ENCODE measurements at regions not wholly inside any gene's neighbourhood (a gene's known extent, or its start where the extent isn't known, plus 50 kb on each side); places are given as distances from the start of the nearest gene placed in this dataset.

DNA sequence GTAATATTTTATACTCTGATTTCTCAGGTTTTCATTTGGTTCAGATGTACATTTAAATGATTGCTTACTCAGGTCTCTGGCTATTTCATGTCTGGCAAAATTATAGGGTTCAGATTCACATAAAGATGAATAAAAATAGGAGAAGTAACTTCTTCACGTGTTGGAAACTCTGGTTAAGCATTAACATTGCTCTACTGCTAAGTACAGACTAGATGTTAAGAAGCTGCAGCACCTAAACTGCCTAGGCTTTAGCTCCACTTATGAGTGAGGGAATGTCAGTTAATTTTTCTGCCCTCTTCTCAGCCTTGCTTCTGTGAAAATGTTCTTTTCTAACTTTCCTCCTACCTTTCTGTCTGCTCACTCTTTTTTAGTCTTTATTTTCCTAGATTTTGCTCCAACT lies 361.2 kb downstream of the ARAP2 start:
- no peak overlapping the region for H2BK12ac ChIP-seq (ENCODE audit: insufficient read length, low read depth, low read length)
- peaks cover 0 to 6% (median 2%) of the 10 kb centered on the region in 3 experiments; a peak in 2 of 7 replicates for H3K36me3 Mint-ChIP-seq (ENCODE audit: insufficient read depth in 1 of 3, low read depth in 3 of 3)
- H3K56ac ChIP-seq (ENCODE audit: insufficient read length, low read depth, low read length), result no peak overlapping the region
- H3K4me3 Mint-ChIP-seq, result no peak overlapping the region
- no peak overlapping the region for H2BK15ac ChIP-seq (ENCODE audit: low read depth, low read length)
- no peak overlapping the region for H3K27ac ChIP-seq (ENCODE audit: insufficient read length, low read depth, low read length)
- H4K8ac ChIP-seq (replicated peaks; ENCODE audit: insufficient read length, low read depth, low read length), result no peak overlapping the region
- no peak for DNase-seq
- no peak overlapping the region for H3K4me2 ChIP-seq (ENCODE audit: insufficient read depth, insufficient read length, low read length)
- no peak overlapping the region for H3K14ac ChIP-seq (ENCODE audit: insufficient read depth, low read length)
- H3K4me1 Mint-ChIP-seq, result no peaks in the 10 kb centered on the region
- H3K9ac ChIP-seq (ENCODE audit: extremely low read depth, insufficient read length, low read length), result no peak overlapping the region
- H3K23me2 ChIP-seq (ENCODE audit: insufficient read length, low read depth, low read length, poor library complexity, severe bottlenecking), result no peaks in the 10 kb centered on the region
- H2BK5ac ChIP-seq (ENCODE audit: insufficient read length, low read length), result no peak overlapping the region
- no peak overlapping the region for H2BK20ac ChIP-seq (ENCODE audit: low read depth, low read length, poor library complexity, severe bottlenecking)
- peaks cover 0 to 2% of the 10 kb centered on the region in 2 experiments; a peak in 1 of 5 replicates for H3K9me3 Mint-ChIP-seq
- H3K27me3 ChIP-seq (ENCODE audit: insufficient read depth, low read length), result no peaks in the 10 kb centered on the region
- no peaks in the 10 kb centered on the region for H3K27me3 Mint-ChIP-seq (ENCODE audit: low read depth)
- H4K91ac ChIP-seq (ENCODE audit: insufficient read length, low read depth, low read length), result no peak overlapping the region
- TF ChIP-seq, protein P1, sequence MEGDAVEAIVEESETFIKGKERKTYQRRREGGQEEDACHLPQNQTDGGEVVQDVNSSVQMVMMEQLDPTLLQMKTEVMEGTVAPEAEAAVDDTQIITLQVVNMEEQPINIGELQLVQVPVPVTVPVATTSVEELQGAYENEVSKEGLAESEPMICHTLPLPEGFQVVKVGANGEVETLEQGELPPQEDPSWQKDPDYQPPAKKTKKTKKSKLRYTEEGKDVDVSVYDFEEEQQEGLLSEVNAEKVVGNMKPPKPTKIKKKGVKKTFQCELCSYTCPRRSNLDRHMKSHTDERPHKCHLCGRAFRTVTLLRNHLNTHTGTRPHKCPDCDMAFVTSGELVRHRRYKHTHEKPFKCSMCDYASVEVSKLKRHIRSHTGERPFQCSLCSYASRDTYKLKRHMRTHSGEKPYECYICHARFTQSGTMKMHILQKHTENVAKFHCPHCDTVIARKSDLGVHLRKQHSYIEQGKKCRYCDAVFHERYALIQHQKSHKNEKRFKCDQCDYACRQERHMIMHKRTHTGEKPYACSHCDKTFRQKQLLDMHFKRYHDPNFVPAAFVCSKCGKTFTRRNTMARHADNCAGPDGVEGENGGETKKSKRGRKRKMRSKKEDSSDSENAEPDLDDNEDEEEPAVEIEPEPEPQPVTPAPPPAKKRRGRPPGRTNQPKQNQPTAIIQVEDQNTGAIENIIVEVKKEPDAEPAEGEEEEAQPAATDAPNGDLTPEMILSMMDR (conservative IDR thresholded peaks at IDR 0.05), result no peak
- H3K9me3 ChIP-seq (ENCODE audit: control insufficient read depth, low read depth, low read length), result no peaks in the 10 kb centered on the region
- H3K4ac ChIP-seq (ENCODE audit: low read depth, low read length), result no peak overlapping the region
- no peaks in the 10 kb centered on the region for H3K79me2 ChIP-seq (ENCODE audit: insufficient read depth, low read length)
- H4K20me1 ChIP-seq (ENCODE audit: control insufficient read depth, insufficient read depth, insufficient read length), result no peaks in the 10 kb centered on the region
- H3K4me1 ChIP-seq (ENCODE audit: insufficient read depth, low read length), result no peaks in the 10 kb centered on the region
- WGBS (ENCODE audit: extremely low coverage, insufficient read length, low lambda C conversion rate), result no CpG with 5 or more reads among the region's 1 CpG
- no peak overlapping the region for H2BK120ac ChIP-seq (ENCODE audit: low read depth, low read length, poor library complexity, severe bottlenecking)
- H3T11ph ChIP-seq (ENCODE audit: low read length), result no peak overlapping the region
- H2AFZ ChIP-seq (ENCODE audit: low read length), result no peak overlapping the region
- no peaks in the 10 kb centered on the region for H3K79me1 ChIP-seq (ENCODE audit: insufficient read depth, low read depth, low read length, poor library complexity, severe bottlenecking)
- no peak overlapping the region for H3K23ac ChIP-seq (ENCODE audit: insufficient read length, low read depth, low read length)
- H4K5ac ChIP-seq (ENCODE audit: insufficient read length, low read depth, low read length), result no peak overlapping the region
- no peak overlapping the region for H3K18ac ChIP-seq (ENCODE audit: insufficient read length, low read depth, low read length)
- H2AK5ac ChIP-seq (ENCODE audit: insufficient read length, low read length), result no peak overlapping the region
- no peak overlapping the region for H3K27ac Mint-ChIP-seq

Data from H9 (cell line).